D721Med (cell line): ENCODE measurements at regions not wholly inside any gene's neighbourhood (a gene's known extent, or its start where the extent isn't known, plus 50 kb on each side); places are given as distances from the start of the nearest gene placed in this dataset.
"Not testable (repeated sequence)": the region's sequence is repeated elsewhere in the genome, so short reads cannot be mapped to it uniquely, and the experiment has no call there.

Experiments
- DNase-seq: peaks from one replicate; pipeline ENCODE4 v3.0.0; 2011; ENCODE audit warnings: low spot score; ENCODE audit not compliant: insufficient read length
- FAIRE-seq: peaks from 2 replicates; lab custom pipeline; 2011; peaks lifted over from hg19 to GRCh38; lab: Jason Lieb, UNC
- TF ChIP-seq, protein P1 (sequence below): IDR thresholded peaks from 2 replicates; pipeline ENCODE4 v1.5.1; 2012; ENCODE audit warnings: mild to moderate bottlenecking, control low read depth; ENCODE audit not compliant: insufficient read depth; ENCODE audit errors: missing control alignments

DNA sequence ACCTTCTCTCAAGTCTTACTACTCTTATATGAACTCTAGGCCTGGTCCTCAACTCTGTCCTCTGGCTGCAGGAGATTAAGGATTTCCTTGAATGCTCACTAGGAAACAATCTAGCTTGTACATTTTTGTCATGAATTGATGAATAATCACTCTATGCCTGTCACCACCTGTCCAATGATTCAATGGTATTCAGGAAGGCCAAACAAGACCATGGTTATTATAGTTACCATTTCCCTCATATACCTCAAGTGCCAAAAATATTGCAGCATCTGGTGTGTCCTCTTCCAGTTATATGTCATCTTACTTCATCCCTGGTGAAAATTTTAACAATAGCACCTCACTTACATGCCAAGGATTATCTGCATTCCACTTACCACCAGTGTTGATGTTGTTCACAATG lies 179.0 kb upstream of the MOCS2 start:
- TF ChIP-seq, protein P1, sequence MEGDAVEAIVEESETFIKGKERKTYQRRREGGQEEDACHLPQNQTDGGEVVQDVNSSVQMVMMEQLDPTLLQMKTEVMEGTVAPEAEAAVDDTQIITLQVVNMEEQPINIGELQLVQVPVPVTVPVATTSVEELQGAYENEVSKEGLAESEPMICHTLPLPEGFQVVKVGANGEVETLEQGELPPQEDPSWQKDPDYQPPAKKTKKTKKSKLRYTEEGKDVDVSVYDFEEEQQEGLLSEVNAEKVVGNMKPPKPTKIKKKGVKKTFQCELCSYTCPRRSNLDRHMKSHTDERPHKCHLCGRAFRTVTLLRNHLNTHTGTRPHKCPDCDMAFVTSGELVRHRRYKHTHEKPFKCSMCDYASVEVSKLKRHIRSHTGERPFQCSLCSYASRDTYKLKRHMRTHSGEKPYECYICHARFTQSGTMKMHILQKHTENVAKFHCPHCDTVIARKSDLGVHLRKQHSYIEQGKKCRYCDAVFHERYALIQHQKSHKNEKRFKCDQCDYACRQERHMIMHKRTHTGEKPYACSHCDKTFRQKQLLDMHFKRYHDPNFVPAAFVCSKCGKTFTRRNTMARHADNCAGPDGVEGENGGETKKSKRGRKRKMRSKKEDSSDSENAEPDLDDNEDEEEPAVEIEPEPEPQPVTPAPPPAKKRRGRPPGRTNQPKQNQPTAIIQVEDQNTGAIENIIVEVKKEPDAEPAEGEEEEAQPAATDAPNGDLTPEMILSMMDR: no peak
- no peak for DNase-seq
- FAIRE-seq: no peak

DNA sequence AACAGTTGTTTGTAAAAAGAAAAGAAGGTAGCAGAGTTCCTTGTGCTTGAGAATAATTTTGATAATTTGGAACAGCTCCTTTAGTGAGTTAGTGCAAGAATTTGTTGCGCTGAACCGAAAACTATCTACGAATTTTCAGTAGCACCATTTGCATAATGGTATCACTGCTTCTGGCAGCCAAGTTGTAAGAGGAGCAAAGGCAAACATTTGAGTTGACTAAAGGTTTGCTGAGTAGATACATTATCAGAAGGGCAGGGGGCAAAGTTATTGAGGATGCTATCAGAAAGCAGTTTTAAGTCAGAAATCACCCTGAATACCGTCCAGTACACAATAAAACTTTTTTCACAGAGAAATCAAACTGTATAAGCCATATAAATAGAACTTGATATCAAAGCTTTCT lies 181.5 kb upstream of the MOCS2 start:
- TF ChIP-seq, protein P1: no peak
- DNase-seq (no peak), FAIRE-seq (no peak)

DNA sequence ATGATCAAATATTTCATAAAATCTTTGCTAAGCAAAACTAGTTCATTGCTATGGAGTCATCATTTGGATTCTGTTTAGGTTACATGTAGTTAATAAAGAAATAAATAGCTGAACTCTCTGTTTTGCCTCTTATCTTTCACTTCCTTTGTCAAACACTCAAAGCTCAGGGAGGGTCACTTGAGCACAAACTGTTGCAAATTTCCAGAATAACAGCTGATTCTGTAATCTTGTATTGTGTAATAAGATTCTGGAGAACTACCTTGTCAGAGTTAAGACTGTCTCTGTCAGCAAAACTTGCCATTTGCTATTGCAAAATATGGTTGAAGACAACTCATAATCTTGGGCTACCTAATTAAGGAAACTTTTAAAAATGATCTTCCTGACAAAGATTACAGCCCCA lies 182.0 kb upstream of the MOCS2 start:
- DNase-seq (no peak), FAIRE-seq (no peak)
- TF ChIP-seq, protein P1: no peak

DNA sequence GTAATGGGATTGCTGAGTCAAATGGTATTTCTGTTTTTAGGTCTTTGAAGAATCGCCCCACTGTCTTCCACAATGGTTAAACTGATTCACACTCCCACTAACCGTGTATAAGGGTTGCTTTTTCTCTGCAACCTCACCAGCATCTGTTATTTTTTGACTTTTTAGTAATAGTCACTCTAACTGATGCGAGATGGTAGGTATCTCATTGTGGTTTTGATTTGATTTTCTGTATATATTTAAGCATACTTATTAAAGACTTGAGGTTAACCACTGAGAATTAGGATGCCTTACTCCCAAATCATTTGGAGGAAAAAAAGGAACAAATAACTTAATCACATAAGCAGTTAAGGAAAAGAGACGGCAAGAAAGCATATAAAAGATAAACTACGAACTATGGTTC lies 181.6 kb upstream of the FST start:
- no peak for DNase-seq
- TF ChIP-seq, protein P1: no peak
- FAIRE-seq: no peak

DNA sequence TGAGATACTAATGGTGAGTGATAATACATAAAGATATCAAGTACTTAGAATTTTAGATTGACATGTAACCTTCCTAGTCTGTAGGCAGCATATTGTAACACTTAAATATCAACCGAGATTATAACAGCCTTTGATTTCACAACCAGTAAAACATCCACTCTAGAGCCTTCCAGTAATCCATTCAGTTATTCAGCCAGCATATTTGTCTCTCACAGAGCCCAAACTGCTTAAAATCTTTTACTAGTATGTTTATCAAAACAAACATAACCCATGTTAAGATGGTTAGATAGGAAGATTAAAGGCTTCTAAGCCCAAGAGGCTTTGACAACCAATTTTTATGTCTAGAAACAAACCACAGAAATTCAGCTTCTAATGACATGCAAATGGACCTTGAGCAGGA lies 177.9 kb upstream of the FST start:
- TF ChIP-seq, protein P1: no peak
- no peak for DNase-seq
- FAIRE-seq: no peak

DNA sequence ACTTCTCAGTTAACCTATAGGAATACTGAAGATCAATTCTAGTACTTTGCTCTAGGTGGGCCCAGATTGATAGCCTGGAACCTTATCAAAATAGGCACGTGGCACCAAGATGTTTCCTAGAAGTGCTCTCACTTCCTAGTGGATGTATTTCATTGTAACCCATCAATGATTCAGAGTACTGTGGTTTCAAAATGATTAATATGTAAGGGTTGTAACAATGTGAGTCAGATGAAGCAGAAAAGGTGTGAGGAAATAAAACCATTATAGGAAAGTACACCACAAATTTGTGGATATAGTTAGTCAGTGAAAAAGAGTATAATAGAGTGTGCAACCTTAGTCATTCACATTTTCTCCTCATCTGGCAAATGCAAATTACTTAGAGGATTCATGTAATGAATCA lies 177.3 kb upstream of the FST start:
- TF ChIP-seq, protein P1: no peak
- no peak for FAIRE-seq
- DNase-seq: no peak

DNA sequence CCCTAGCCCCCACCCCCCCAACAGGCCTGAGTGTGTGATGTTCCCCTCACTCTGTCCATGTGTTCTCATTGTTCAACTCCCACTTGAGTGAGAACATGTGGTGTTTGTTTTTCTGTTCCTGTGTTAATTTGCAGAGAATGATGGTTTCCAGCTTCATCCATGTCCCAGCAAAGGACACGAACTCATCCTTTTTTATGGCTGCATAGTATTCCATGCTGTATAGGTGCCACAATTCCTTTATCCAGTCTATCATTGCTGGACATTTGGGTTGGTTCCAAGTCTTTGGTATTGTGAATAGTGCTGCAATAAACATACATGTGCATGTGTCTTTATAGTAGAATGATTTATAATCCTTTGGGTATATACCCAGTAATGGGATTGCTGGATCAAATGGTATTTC lies 175.1 kb upstream of the FST start:
- DNase-seq, FAIRE-seq: not testable (repeated sequence)

DNA sequence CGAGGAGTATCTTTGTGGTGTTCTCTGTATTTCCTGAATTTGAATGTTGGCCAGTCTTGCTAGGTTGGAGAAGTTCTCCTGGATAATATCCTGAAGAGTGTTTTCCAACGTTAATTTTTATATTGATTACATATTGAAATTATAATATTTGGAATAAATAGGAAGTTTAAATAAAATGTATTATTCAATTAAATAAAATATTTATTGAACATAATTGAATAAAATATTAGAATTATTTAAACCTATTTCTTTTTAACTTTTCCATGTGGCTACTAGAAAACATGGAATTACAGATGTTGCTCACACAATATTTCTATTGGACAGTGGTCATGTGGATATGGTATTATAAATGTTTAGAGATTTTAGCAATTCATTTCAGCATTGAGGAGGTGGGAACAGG lies 170.8 kb upstream of the FST start:
- DNase-seq (no peak), FAIRE-seq (no peak)
- TF ChIP-seq, protein P1: no peak
